ENCODE measurements at regions not wholly inside any gene's neighbourhood (a gene's known extent, or its start where the extent isn't known, plus 50 kb on each side); places are given as distances from the start of the nearest gene placed in this dataset.

GRCh38 chr12:92032965-92033364, 112.7 kb downstream of the BTG1 start:
- DNase-seq: no peak
- H3K4me1 Mint-ChIP-seq (ENCODE audit: low read depth): peaks cover 90% of the 10 kb centered on the region
- peaks cover 8% of the 10 kb centered on the region for H3K9me3 Mint-ChIP-seq
- H3K27me3 Mint-ChIP-seq: no peaks in the 10 kb centered on the region
- peaks cover 8% of the 10 kb centered on the region for H3K36me3 Mint-ChIP-seq (ENCODE audit: low read depth)
- peak overlapping the region; percentile 31 for H3K27ac Mint-ChIP-seq
- no peak overlapping the region for H3K4me3 Mint-ChIP-seq

GRCh38 chr12:92032101-92032500, 113.5 kb downstream of the BTG1 start:
- Mint-ChIP-seq H3K27ac (peak overlapping the region; percentile 51), H3K9me3 (peaks cover 8% of the 10 kb centered on the region), H3K4me1 (ENCODE audit: low read depth) (peaks cover 88% of the 10 kb centered on the region), H3K36me3 (ENCODE audit: low read depth) (peaks cover 8% of the 10 kb centered on the region), H3K4me3 (no peak overlapping the region), H3K27me3 (no peaks in the 10 kb centered on the region)
- no peak for DNase-seq

- Mint-ChIP-seq H3K9me3 (peaks cover 8% of the 10 kb centered on the region), H3K4me1 (ENCODE audit: low read depth) (peaks cover 83% of the 10 kb centered on the region), H3K27ac (peak overlapping the region; percentile 88), H3K27me3 (no peaks in the 10 kb centered on the region), H3K4me3 (peak overlapping the region; percentile 50), H3K36me3 (ENCODE audit: low read depth) (peaks cover 8% of the 10 kb centered on the region)
- DNase-seq: no peak
Measured at GRCh38 chr12:92030618-92031017, 115.0 kb downstream of the BTG1 start.

- H3K4me1 Mint-ChIP-seq (ENCODE audit: low read depth): peaks cover 82% of the 10 kb centered on the region
- H3K27ac Mint-ChIP-seq: peak overlapping the region; percentile 88
- H3K9me3 Mint-ChIP-seq: peaks cover 8% of the 10 kb centered on the region
- peak overlapping the region; percentile 50 for H3K4me3 Mint-ChIP-seq
- H3K27me3 Mint-ChIP-seq: no peaks in the 10 kb centered on the region
- no peak for DNase-seq
- H3K36me3 Mint-ChIP-seq (ENCODE audit: low read depth): peaks cover 8% of the 10 kb centered on the region
Measured at GRCh38 chr12:92029902-92030586, 115.6 kb downstream of the BTG1 start.

GRCh38 chr12:92029136-92029535, 116.5 kb downstream of the BTG1 start:
- Mint-ChIP-seq H3K36me3 (ENCODE audit: low read depth) (peaks cover 8% of the 10 kb centered on the region), H3K27me3 (no peaks in the 10 kb centered on the region), H3K9me3 (peaks cover 8% of the 10 kb centered on the region), H3K4me3 (no peak overlapping the region), H3K27ac (peak overlapping the region; percentile 79), H3K4me1 (ENCODE audit: low read depth) (peaks cover 73% of the 10 kb centered on the region)
- no peak for DNase-seq

- peaks cover 5% of the 10 kb centered on the region for H3K9me3 Mint-ChIP-seq
- no peak for DNase-seq
- no peaks in the 10 kb centered on the region for H3K27me3 Mint-ChIP-seq
- H3K4me3 Mint-ChIP-seq: no peak overlapping the region
- H3K27ac Mint-ChIP-seq: no peak overlapping the region
- peaks cover 5% of the 10 kb centered on the region for H3K36me3 Mint-ChIP-seq (ENCODE audit: low read depth)
- H3K4me1 Mint-ChIP-seq (ENCODE audit: low read depth): peaks cover 68% of the 10 kb centered on the region
Measured at GRCh38 chr12:92028441-92028709, 117.3 kb downstream of the BTG1 start.

GRCh38 chr12:92027701-92028440, 117.8 kb downstream of the BTG1 start:
- DNase-seq: no peak
- Mint-ChIP-seq H3K27me3 (no peaks in the 10 kb centered on the region), H3K4me1 (ENCODE audit: low read depth) (peaks cover 67% of the 10 kb centered on the region), H3K36me3 (ENCODE audit: low read depth) (peaks cover 4% of the 10 kb centered on the region), H3K27ac (peak overlapping the region; percentile 45), H3K9me3 (peaks cover 4% of the 10 kb centered on the region), H3K4me3 (no peak overlapping the region)

- Mint-ChIP-seq H3K36me3 (ENCODE audit: low read depth) (no peaks in the 10 kb centered on the region), H3K4me1 (ENCODE audit: low read depth) (peaks cover 64% of the 10 kb centered on the region), H3K9me3 (no peaks in the 10 kb centered on the region)
Measured at GRCh38 chr12:92027243-92027642, 118.4 kb downstream of the BTG1 start.

GRCh38 chr12:92025462-92026207, 120.0 kb downstream of the BTG1 start:
- Mint-ChIP-seq H3K4me1 (ENCODE audit: low read depth) (peaks cover 61% of the 10 kb centered on the region), H3K27ac (peak overlapping the region; percentile 71), H3K9me3 (no peaks in the 10 kb centered on the region), H3K4me3 (no peak overlapping the region), H3K36me3 (ENCODE audit: low read depth) (no peaks in the 10 kb centered on the region), H3K27me3 (no peaks in the 10 kb centered on the region)
- DNase-seq: no peak

More at GRCh38 chr12:92027243-92027642, 118.4 kb downstream of the BTG1 start:
- no peak overlapping the region for H3K4me3 Mint-ChIP-seq
- peak overlapping the region; percentile 54 for H3K27ac Mint-ChIP-seq
- DNase-seq: no peak
- no peaks in the 10 kb centered on the region for H3K27me3 Mint-ChIP-seq

- Mint-ChIP-seq H3K9me3 (peaks cover 4% of the 10 kb centered on the region), H3K4me3 (no peak overlapping the region), H3K27ac (no peak overlapping the region), H3K27me3 (no peaks in the 10 kb centered on the region), H3K36me3 (ENCODE audit: low read depth) (peaks cover 14% of the 10 kb centered on the region), H3K4me1 (ENCODE audit: low read depth) (peaks cover 33% of the 10 kb centered on the region)
- DNase-seq: no peak
Measured at GRCh38 chr12:92022093-92022492, 123.6 kb downstream of the BTG1 start.

GRCh38 chr12:92021666-92022035, 124.0 kb downstream of the BTG1 start:
- Mint-ChIP-seq H3K4me1 (ENCODE audit: low read depth) (peaks cover 31% of the 10 kb centered on the region), H3K9me3 (peaks cover 4% of the 10 kb centered on the region), H3K36me3 (ENCODE audit: low read depth) (peaks cover 15% of the 10 kb centered on the region), H3K27ac (no peak overlapping the region), H3K4me3 (no peak overlapping the region), H3K27me3 (no peaks in the 10 kb centered on the region)
- DNase-seq: no peak

GRCh38 chr12:92020983-92021665, 124.5 kb downstream of the BTG1 start:
- Mint-ChIP-seq H3K9me3 (peaks cover 4% of the 10 kb centered on the region), H3K27ac (no peak overlapping the region), H3K36me3 (ENCODE audit: low read depth) (peaks cover 15% of the 10 kb centered on the region), H3K4me1 (ENCODE audit: low read depth) (peaks cover 29% of the 10 kb centered on the region), H3K27me3 (no peaks in the 10 kb centered on the region), H3K4me3 (no peak overlapping the region)
- no peak for DNase-seq

- peaks cover 15% of the 10 kb centered on the region for H3K36me3 Mint-ChIP-seq (ENCODE audit: low read depth)
Measured at GRCh38 chr12:92019491-92020277, 126.0 kb downstream of the BTG1 start.

GRCh38 chr12:92012691-92013090, 133.0 kb downstream of the BTG1 start:
- peaks cover 52% of the 10 kb centered on the region for H3K4me1 Mint-ChIP-seq (ENCODE audit: low read depth)
- no peak for DNase-seq
- H3K9me3 Mint-ChIP-seq: peaks cover 6% of the 10 kb centered on the region
- H3K27ac Mint-ChIP-seq: no peak overlapping the region
- H3K36me3 Mint-ChIP-seq (ENCODE audit: low read depth): peaks cover 6% of the 10 kb centered on the region
- no peaks in the 10 kb centered on the region for H3K27me3 Mint-ChIP-seq
- H3K4me3 Mint-ChIP-seq: no peak overlapping the region

More at GRCh38 chr12:92019491-92020277, 126.0 kb downstream of the BTG1 start:
- peaks cover 21% of the 10 kb centered on the region for H3K4me1 Mint-ChIP-seq (ENCODE audit: low read depth)
- no peaks in the 10 kb centered on the region for H3K27me3 Mint-ChIP-seq
- H3K4me3 Mint-ChIP-seq: no peak overlapping the region
- no peak overlapping the region for H3K27ac Mint-ChIP-seq
- H3K9me3 Mint-ChIP-seq: peaks cover 6% of the 10 kb centered on the region
- DNase-seq: no peak

Data from activated T-cell treated with anti-CD3 and anti-CD28 coated beads, Interleukin-2, amount 50 U/mL, for 24 hours (primary cell).